ENCODE measurements at regions not wholly inside any gene's neighbourhood (a gene's known extent, or its start where the extent isn't known, plus 50 kb on each side); places are given as distances from the start of the nearest gene placed in this dataset.
"Not testable (repeated sequence)": the region's sequence is repeated elsewhere in the genome, so short reads cannot be mapped to it uniquely, and the experiment has no call there.

DNA sequence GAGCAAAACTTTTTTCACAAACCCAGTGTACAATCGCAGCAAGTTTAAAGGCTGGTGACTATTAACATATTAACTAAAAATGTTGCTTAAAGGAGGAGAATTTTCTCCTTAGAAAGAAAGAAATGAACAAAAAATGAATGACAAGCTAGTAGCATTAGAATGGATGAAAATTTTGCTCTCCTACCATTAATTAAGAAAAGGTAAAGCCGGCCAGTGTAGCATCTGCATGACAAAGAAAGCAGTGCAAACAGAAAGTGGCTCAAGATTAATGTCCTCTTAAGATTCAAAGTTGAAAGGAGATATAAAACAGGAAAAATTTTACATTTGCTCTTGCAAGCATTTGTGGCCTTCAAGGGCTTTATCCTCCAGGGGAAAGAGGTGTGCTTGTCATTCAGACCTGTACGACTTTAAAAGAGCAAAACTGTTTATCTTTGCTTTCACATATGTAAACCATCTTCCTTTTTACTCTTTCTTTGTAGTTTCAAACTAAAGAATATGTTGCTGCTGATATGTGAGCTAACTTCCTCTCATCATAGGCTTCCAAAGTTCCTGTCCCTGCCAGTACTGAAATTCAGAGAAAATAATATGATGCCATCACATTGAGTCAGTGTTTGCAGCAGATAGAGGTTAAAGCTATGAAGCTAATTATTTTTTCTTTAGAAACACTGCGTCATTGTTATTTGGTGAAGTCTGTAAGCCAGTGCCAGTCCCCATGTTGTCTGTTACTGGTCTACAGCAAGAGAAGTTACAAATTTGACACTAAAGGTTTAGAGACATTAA, 439.1 kb upstream of the GRM7 start:
- no peaks in the 10 kb centered on the region; the same call in 1 of the 2 replicates for H3K9me2 ChIP-seq (replicated peaks; ENCODE audit: insufficient read depth, low read length)
- no peaks in the 10 kb centered on the region for H3K9me3 ChIP-seq (ENCODE audit: insufficient read depth, low read length)
- no peak overlapping the region for H2AFZ ChIP-seq (ENCODE audit: low read depth, low read length, severe bottlenecking)
- no peaks in the 10 kb centered on the region for H3K79me2 ChIP-seq (ENCODE audit: insufficient read depth, low read length)
- TF ChIP-seq CTCF (IDR thresholded peaks at IDR 0.05; ENCODE audit: insufficient read depth, low read length, poor library complexity, severe bottlenecking) (no peak), EZH2phosphoT487 (conservative IDR thresholded peaks at IDR 0.05; ENCODE audit: low read length) (no peak)
- no peaks in the 10 kb centered on the region for H4K20me1 ChIP-seq (ENCODE audit: low read depth, low read length)
- no peak overlapping the region for H3K4me2 ChIP-seq (ENCODE audit: low read depth, low read length, poor library complexity, severe bottlenecking)
- no peak overlapping the region for H3K9ac ChIP-seq (ENCODE audit: low read length)
- no peak overlapping the region for H3K4me3 ChIP-seq (ENCODE audit: insufficient read depth, low read length, poor library complexity, severe bottlenecking)
- H3K27ac ChIP-seq (ENCODE audit: low read depth, low read length) = no peak overlapping the region
- no peaks in the 10 kb centered on the region for H3K27me3 ChIP-seq (ENCODE audit: low read length)
- no peaks in the 10 kb centered on the region for H3K36me3 ChIP-seq (ENCODE audit: low read length)
- no peaks in the 10 kb centered on the region for H3F3A ChIP-seq (ENCODE audit: insufficient read depth)

GRCh38 chr3:6425289-6425820, 435.6 kb upstream of the GRM7 start:
- TF ChIP-seq CTCF (IDR thresholded peaks at IDR 0.05; ENCODE audit: insufficient read depth, low read length, poor library complexity, severe bottlenecking) (no peak), EZH2phosphoT487 (conservative IDR thresholded peaks at IDR 0.05; ENCODE audit: low read length) (no peak)
- H3K27ac ChIP-seq (ENCODE audit: low read depth, low read length) = no peak overlapping the region
- H2AFZ ChIP-seq (ENCODE audit: low read depth, low read length, severe bottlenecking) = no peak overlapping the region
- no peak overlapping the region for H3K4me3 ChIP-seq (ENCODE audit: insufficient read depth, low read length, poor library complexity, severe bottlenecking)
- no peak overlapping the region for H3K4me2 ChIP-seq (ENCODE audit: low read depth, low read length, poor library complexity, severe bottlenecking)
- no peaks in the 10 kb centered on the region; the same call in 1 of the 2 replicates for H3K9me2 ChIP-seq (replicated peaks; ENCODE audit: insufficient read depth, low read length)
- H3K79me2 ChIP-seq (ENCODE audit: insufficient read depth, low read length) = no peaks in the 10 kb centered on the region
- H4K20me1 ChIP-seq (ENCODE audit: low read depth, low read length) = no peaks in the 10 kb centered on the region
- H3K27me3 ChIP-seq (ENCODE audit: low read length) = no peaks in the 10 kb centered on the region
- no peaks in the 10 kb centered on the region for H3K36me3 ChIP-seq (ENCODE audit: low read length)
- no peaks in the 10 kb centered on the region for H3K9me3 ChIP-seq (ENCODE audit: insufficient read depth, low read length)
- no peaks in the 10 kb centered on the region for H3F3A ChIP-seq (ENCODE audit: insufficient read depth)
- no peak overlapping the region for H3K9ac ChIP-seq (ENCODE audit: low read length)

DNA sequence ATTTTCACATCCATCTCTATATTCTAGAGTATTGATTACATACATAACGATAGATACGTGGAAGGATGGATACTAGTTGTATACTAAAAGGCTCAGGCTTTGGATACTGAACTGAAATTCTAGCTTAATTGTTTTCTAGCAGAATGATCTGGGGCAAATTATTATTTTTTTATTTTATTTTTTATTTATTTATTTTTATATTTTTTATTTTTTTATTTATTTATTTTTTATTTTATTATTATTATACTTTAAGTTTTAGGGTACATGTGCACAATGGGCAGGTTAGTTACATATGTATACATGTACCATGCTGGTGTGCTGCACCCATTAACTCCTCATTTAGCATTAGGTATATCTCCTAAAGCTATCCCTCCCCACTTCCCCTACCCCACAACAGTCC, 432.6 kb upstream of the GRM7 start:
- H2AFZ ChIP-seq (ENCODE audit: low read depth, low read length, severe bottlenecking); H3K4me2 ChIP-seq (ENCODE audit: low read depth, low read length, poor library complexity, severe bottlenecking); H3K9ac ChIP-seq (ENCODE audit: low read length); H3K9me3 ChIP-seq (ENCODE audit: insufficient read depth, low read length); H3K36me3 ChIP-seq (ENCODE audit: low read length); H3K79me2 ChIP-seq (ENCODE audit: insufficient read depth, low read length); H3K27me3 ChIP-seq (ENCODE audit: low read length); H3F3A ChIP-seq (ENCODE audit: insufficient read depth); H3K9me2 ChIP-seq (replicated peaks; ENCODE audit: insufficient read depth, low read length); H3K4me3 ChIP-seq (ENCODE audit: insufficient read depth, low read length, poor library complexity, severe bottlenecking); H4K20me1 ChIP-seq (ENCODE audit: low read depth, low read length); H3K27ac ChIP-seq (ENCODE audit: low read depth, low read length): not testable (repeated sequence)

DNA sequence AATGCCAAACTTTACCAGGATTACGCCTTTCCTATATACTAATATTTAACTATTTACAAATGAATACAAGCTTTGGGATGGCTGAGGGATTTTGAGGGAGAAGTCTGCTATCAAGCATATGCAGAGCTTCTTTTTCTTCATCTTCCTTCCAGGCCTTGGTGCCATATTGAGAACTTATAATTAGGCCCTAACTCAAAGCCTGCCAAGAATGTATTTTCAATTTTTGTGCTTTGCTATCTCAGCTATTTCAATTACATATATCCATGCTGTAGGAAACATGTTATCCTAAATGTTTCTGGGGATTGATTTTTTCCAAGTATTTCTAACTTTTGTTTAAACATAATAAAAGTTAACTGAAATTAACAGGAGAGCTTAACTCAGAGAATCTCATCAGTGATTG, 425.0 kb upstream of the GRM7 start:
- H3K9me3 ChIP-seq (ENCODE audit: insufficient read depth, low read length) = no peaks in the 10 kb centered on the region
- H3K4me2 ChIP-seq (ENCODE audit: low read depth, low read length, poor library complexity, severe bottlenecking) = no peak overlapping the region
- no peaks in the 10 kb centered on the region for H3K9me2 ChIP-seq (replicated peaks; ENCODE audit: insufficient read depth, low read length)
- H2AFZ ChIP-seq (ENCODE audit: low read depth, low read length, severe bottlenecking) = no peak overlapping the region
- no peaks in the 10 kb centered on the region for H4K20me1 ChIP-seq (ENCODE audit: low read depth, low read length)
- no peak overlapping the region for H3K9ac ChIP-seq (ENCODE audit: low read length)
- no peaks in the 10 kb centered on the region for H3K79me2 ChIP-seq (ENCODE audit: insufficient read depth, low read length)
- no peaks in the 10 kb centered on the region for H3K27me3 ChIP-seq (ENCODE audit: low read length)
- H3F3A ChIP-seq (ENCODE audit: insufficient read depth) = no peaks in the 10 kb centered on the region
- H3K27ac ChIP-seq (ENCODE audit: low read depth, low read length) = no peak overlapping the region
- H3K36me3 ChIP-seq (ENCODE audit: low read length) = no peaks in the 10 kb centered on the region
- H3K4me3 ChIP-seq (ENCODE audit: insufficient read depth, low read length, poor library complexity, severe bottlenecking) = no peak overlapping the region
- no peak for TF ChIP-seq CTCF (IDR thresholded peaks at IDR 0.05; ENCODE audit: insufficient read depth, low read length, poor library complexity, severe bottlenecking)
- TF ChIP-seq EZH2phosphoT487 (conservative IDR thresholded peaks at IDR 0.05; ENCODE audit: low read length) = no peak
